Endothelial cell (in vitro differentiated cells): ENCODE measurements at regions not wholly inside any gene's neighbourhood (a gene's known extent, or its start where the extent isn't known, plus 50 kb on each side); places are given as distances from the start of the nearest gene placed in this dataset.

ENCODE experiments used
- DNase-seq: peaks from one replicate; pipeline ENCODE4 v3.0.0; 2021; ENCODE audit warnings: low spot score
- H3K27ac Mint-ChIP-seq: one replicate; pipeline ENCODE4 v1.8.0; 2021; ENCODE audit warnings: mixed read lengths, inconsistent platforms; ENCODE audit not compliant: unreplicated experiment
- H3K27me3 Mint-ChIP-seq: one replicate; pipeline ENCODE4 v1.8.0; 2021; ENCODE audit warnings: mild to moderate bottlenecking, moderate library complexity, mixed read lengths, inconsistent platforms; ENCODE audit not compliant: unreplicated experiment
- H3K36me3 Mint-ChIP-seq: one replicate; pipeline ENCODE4 v1.8.0; 2021; ENCODE audit warnings: mild to moderate bottlenecking, low read depth, mixed read lengths, inconsistent platforms; ENCODE audit not compliant: unreplicated experiment
- H3K4me1 Mint-ChIP-seq: one replicate; pipeline ENCODE4 v1.8.0; 2021; ENCODE audit warnings: mild to moderate bottlenecking, mixed read lengths, inconsistent platforms; ENCODE audit not compliant: unreplicated experiment
- H3K4me3 Mint-ChIP-seq: one replicate; pipeline ENCODE4 v1.8.0; 2021; ENCODE audit warnings: mild to moderate bottlenecking, mixed read lengths, inconsistent platforms; ENCODE audit not compliant: unreplicated experiment
- H3K9me3 Mint-ChIP-seq: one replicate; pipeline ENCODE4 v1.8.0; 2021; ENCODE audit warnings: mixed read lengths, inconsistent platforms; ENCODE audit not compliant: unreplicated experiment
- TF ChIP-seq, protein P1 (sequence below): fragments of 200-600 bp; sonication (generic); IDR thresholded peaks from one replicate; pipeline ENCODE4 v1.5.0; 2021; ENCODE audit warnings: antibody characterized with exemption; ENCODE audit not compliant: unreplicated experiment

DNA sequence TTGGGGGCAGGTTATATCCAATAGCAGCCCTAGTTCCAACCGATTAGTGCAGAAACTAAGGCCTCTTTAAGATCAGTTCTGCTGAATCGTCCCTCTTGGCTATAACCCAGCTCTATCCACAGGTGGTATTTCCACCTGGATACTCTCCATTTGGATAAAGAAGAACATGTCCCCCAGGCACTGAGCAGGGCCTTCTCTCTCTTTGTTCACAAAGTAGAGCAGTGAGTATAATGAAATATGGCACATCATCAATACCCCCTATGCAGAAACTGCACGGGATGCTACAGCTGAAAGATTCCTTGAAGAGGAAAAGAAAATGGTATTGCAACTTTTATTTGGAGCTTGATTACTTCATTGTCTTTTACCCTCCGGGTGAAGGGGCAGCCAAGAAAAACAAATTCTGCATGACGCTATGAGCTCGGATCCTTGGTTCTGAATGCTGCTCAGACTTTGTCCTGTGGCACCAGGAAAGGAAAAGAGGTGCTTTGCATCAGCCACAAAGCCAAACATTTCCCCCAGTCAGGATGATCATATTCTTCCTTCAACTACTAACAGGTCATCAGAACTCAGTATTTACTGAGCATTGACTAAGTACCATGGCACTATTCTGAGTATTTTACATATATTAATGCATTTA lies 399.7 kb downstream of the NPIPA8 start:
- no peak for DNase-seq
- no peaks in the 10 kb centered on the region for H3K4me1 Mint-ChIP-seq
- H3K27ac Mint-ChIP-seq, result no peak overlapping the region
- no peaks in the 10 kb centered on the region for H3K36me3 Mint-ChIP-seq
- TF ChIP-seq, protein P1, sequence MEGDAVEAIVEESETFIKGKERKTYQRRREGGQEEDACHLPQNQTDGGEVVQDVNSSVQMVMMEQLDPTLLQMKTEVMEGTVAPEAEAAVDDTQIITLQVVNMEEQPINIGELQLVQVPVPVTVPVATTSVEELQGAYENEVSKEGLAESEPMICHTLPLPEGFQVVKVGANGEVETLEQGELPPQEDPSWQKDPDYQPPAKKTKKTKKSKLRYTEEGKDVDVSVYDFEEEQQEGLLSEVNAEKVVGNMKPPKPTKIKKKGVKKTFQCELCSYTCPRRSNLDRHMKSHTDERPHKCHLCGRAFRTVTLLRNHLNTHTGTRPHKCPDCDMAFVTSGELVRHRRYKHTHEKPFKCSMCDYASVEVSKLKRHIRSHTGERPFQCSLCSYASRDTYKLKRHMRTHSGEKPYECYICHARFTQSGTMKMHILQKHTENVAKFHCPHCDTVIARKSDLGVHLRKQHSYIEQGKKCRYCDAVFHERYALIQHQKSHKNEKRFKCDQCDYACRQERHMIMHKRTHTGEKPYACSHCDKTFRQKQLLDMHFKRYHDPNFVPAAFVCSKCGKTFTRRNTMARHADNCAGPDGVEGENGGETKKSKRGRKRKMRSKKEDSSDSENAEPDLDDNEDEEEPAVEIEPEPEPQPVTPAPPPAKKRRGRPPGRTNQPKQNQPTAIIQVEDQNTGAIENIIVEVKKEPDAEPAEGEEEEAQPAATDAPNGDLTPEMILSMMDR, result no peak
- H3K9me3 Mint-ChIP-seq, result no peaks in the 10 kb centered on the region
- no peak overlapping the region for H3K4me3 Mint-ChIP-seq
- no peaks in the 10 kb centered on the region for H3K27me3 Mint-ChIP-seq

DNA sequence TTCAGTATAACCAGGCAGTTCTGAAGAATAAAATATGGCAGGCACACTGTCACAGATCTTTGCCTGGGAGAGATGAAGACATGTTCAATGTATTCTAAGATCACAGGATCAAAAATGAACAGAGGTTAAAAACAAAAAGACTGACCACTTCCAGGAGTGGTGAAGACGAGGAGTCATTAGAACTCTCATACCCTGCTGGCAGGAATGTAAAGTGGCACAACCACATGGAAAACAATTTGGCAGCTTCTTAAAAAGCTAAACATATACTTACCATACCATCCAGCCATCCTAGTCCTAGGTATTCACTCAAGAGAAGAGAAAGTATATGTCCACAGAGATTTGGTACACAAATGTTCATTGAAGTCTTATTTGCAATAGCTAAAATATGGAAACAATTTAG lies 406.3 kb downstream of the NPIPA8 start:
- no peak for DNase-seq
- Mint-ChIP-seq H3K27me3 (no peaks in the 10 kb centered on the region), H3K27ac (no peak overlapping the region), H3K9me3 (no peaks in the 10 kb centered on the region), H3K36me3 (no peaks in the 10 kb centered on the region), H3K4me1 (no peaks in the 10 kb centered on the region), H3K4me3 (no peak overlapping the region)
- TF ChIP-seq, protein P1, result peak; percentile 33

DNA sequence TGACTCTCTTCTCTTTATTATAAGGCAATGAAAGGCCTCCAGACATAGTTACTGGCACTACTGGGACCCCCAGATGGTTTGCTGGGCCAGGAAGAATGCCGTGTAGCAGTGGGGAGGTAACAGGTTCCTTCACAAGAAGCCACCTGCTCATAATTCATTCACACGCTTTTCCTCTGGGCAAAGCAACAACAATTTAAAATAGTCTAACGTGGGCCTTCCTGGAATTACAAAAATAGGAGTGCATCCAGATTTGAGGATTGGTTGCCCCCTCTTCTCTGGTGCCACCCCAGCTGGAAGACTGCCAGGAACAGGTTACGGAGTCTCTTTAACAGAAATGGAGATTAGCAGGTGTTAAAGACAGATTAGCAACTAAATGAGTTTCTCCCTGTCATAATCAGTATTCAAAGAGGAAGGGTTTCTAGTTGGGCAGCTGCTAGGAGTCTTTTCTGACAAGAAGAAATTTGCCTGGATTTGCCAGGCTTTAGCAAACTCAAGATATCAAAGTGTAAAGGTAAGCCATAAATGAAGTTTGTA lies 409.6 kb downstream of the NPIPA8 start:
- H3K4me3 Mint-ChIP-seq, result no peak overlapping the region
- TF ChIP-seq, protein P1, result no peak
- no peaks in the 10 kb centered on the region for H3K9me3 Mint-ChIP-seq
- H3K4me1 Mint-ChIP-seq, result no peaks in the 10 kb centered on the region
- no peak for DNase-seq
- H3K27me3 Mint-ChIP-seq, result no peaks in the 10 kb centered on the region
- no peak overlapping the region for H3K27ac Mint-ChIP-seq
- H3K36me3 Mint-ChIP-seq, result no peaks in the 10 kb centered on the region

DNA sequence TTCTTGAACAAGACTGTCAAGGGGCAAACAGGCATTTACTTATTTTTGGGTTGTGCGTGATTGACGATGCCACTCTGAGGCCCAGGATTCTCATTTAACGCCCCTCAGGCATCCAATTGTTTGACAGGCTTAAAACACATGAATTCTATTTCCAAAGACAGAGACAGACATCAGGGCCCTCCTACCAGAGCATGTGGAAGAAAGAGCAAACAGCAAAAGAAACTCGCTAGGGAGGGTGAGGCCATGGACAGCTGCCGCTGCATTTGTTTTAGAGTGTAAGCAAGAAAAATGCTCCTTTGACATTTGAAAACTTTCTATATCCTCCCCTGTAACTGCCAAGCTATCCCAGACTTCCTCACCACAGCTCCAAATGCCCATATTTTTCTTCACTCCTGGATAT lies 410.1 kb downstream of the NPIPA8 start:
- Mint-ChIP-seq H3K4me1 (no peaks in the 10 kb centered on the region), H3K36me3 (no peaks in the 10 kb centered on the region), H3K27me3 (no peaks in the 10 kb centered on the region), H3K9me3 (no peaks in the 10 kb centered on the region), H3K4me3 (no peak overlapping the region), H3K27ac (no peak overlapping the region)
- DNase-seq, result no peak
- TF ChIP-seq, protein P1, result no peak

DNA sequence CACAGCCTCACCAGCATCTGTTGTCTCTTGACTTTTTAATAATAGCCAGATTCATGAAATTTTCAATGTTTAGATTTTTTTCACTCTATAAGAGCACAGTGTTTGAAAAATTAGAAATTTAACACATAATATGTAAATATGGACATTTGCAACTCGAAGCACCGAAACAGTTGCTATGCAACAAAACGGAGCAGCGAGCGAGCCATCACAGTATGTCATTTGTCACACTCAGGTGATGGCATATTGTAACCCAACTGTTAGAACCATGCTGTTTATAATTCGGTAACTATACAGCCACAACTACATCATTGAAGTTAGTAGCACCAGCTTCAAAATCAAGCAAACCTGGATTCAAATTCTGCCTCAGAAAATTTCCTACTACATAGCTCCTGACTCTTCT lies 410.8 kb downstream of the NPIPA8 start:
- DNase-seq, result no peak
- Mint-ChIP-seq H3K36me3 (no peaks in the 10 kb centered on the region), H3K9me3 (no peaks in the 10 kb centered on the region), H3K27ac (no peak overlapping the region), H3K4me3 (no peak overlapping the region), H3K4me1 (no peaks in the 10 kb centered on the region), H3K27me3 (no peaks in the 10 kb centered on the region)
- TF ChIP-seq, protein P1, result no peak
